PFSK-1 (cell line): ENCODE measurements at regions not wholly inside any gene's neighbourhood (a gene's known extent, or its start where the extent isn't known, plus 50 kb on each side); places are given as distances from the start of the nearest gene placed in this dataset.

Experiments
- POLR2AphosphoS5 ChIP-seq: IDR thresholded peaks from 2 replicates; pipeline ENCODE4 v1.6.1; 2012; ENCODE audit warnings: low read depth, mild to moderate bottlenecking, control low read depth, low read length, moderate library complexity
- TF ChIP-seq, protein P1 (sequence below), 2 experiments: IDR thresholded peaks; 2 replicates each; pipeline versions ENCODE4 v1.6.1 to v1.8.0; 2011 to 2012; ENCODE audit warnings: low read depth in 2 of 2, low read length in 2 of 2, control low read depth in 1 of 2, inconsistent platforms in 1 of 2, mild to moderate bottlenecking in 1 of 2, moderate library complexity in 1 of 2; ENCODE audit not compliant: insufficient read depth in 1 of 2

DNA sequence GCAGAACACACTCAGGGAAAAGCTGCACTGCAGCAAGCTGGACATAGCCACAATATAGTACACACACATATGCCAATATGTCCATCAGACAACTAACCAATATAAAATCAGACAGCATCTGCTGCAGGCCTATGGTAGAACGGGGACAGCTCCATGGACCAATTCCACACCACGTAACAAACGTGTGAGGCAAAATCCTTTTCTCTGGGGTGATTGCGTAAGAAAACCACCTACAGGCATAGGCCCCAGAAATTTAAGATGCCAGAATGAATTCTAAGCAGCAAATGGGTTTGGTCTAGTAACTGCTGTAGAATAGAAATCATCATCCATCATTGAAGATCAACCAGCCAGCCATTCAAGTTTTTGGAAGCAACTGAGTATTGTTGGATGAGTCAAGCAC lies 368.9 kb upstream of the TMPO start:
- TF ChIP-seq POLR2AphosphoS5: no peak
- TF ChIP-seq, protein P1, sequence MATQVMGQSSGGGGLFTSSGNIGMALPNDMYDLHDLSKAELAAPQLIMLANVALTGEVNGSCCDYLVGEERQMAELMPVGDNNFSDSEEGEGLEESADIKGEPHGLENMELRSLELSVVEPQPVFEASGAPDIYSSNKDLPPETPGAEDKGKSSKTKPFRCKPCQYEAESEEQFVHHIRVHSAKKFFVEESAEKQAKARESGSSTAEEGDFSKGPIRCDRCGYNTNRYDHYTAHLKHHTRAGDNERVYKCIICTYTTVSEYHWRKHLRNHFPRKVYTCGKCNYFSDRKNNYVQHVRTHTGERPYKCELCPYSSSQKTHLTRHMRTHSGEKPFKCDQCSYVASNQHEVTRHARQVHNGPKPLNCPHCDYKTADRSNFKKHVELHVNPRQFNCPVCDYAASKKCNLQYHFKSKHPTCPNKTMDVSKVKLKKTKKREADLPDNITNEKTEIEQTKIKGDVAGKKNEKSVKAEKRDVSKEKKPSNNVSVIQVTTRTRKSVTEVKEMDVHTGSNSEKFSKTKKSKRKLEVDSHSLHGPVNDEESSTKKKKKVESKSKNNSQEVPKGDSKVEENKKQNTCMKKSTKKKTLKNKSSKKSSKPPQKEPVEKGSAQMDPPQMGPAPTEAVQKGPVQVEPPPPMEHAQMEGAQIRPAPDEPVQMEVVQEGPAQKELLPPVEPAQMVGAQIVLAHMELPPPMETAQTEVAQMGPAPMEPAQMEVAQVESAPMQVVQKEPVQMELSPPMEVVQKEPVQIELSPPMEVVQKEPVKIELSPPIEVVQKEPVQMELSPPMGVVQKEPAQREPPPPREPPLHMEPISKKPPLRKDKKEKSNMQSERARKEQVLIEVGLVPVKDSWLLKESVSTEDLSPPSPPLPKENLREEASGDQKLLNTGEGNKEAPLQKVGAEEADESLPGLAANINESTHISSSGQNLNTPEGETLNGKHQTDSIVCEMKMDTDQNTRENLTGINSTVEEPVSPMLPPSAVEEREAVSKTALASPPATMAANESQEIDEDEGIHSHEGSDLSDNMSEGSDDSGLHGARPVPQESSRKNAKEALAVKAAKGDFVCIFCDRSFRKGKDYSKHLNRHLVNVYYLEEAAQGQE (IDR thresholded peaks at IDR 0.05; ENCODE audit: insufficient read depth in 1 of 2, low read depth in 2 of 2, low read length in 2 of 2): no peak
